Calu3 (cell line): ENCODE measurements at regions not wholly inside any gene's neighbourhood (a gene's known extent, or its start where the extent isn't known, plus 50 kb on each side); places are given as distances from the start of the nearest gene placed in this dataset.

Source experiments
- BruUV-seq: library from RNA; stranded (reverse); fragments of 400-500 nt; replicated peaks from 2 replicates; lab custom pipeline; 2021; lab: Mats Ljungman, UMichigan
- CTCF ChIA-PET: fragments of 300-600 bp; sonication (Branson Sonifier 250); formaldehyde crosslinking; loops from one replicate; lab custom pipeline; 2022; ENCODE audit warnings: antibody characterized with exemption; lab: Charles Lee
- DNase-seq: peaks from one replicate; pipeline ENCODE4 v3.0.0; 2022
- H3K27ac Mint-ChIP-seq: one replicate; pipeline ENCODE4 v1.8.0; 2022; ENCODE audit warnings: mixed read lengths; ENCODE audit not compliant: unreplicated experiment
- H3K27me3 Mint-ChIP-seq: one replicate; pipeline ENCODE4 v1.8.0; 2022; ENCODE audit warnings: mixed read lengths; ENCODE audit not compliant: unreplicated experiment
- H3K36me3 Mint-ChIP-seq: one replicate; pipeline ENCODE4 v1.8.0; 2022; ENCODE audit warnings: mild to moderate bottlenecking, moderate library complexity, mixed read lengths; ENCODE audit not compliant: insufficient read depth, unreplicated experiment
- H3K4me1 Mint-ChIP-seq: one replicate; pipeline ENCODE4 v1.8.0; 2022; ENCODE audit warnings: mild to moderate bottlenecking, low read depth, mixed read lengths; ENCODE audit not compliant: unreplicated experiment
- H3K4me3 Mint-ChIP-seq: one replicate; pipeline ENCODE4 v1.8.0; 2022; ENCODE audit warnings: mild to moderate bottlenecking, low read depth, moderate library complexity, mixed read lengths; ENCODE audit not compliant: unreplicated experiment
- H3K9me3 Mint-ChIP-seq: one replicate; pipeline ENCODE4 v1.8.0; 2022; ENCODE audit warnings: low read depth, mixed read lengths; ENCODE audit not compliant: unreplicated experiment
- intact Hi-C: fragments of 100-400 bp; cut with micrococcal nuclease; formaldehyde crosslinking; loops from one replicate; pipeline ENCODE4 v1.10.0; 2022; ENCODE audit not compliant: unreplicated experiment
- TF ChIP-seq, protein P1 (sequence below): fragments of 200-600 bp; IDR thresholded peaks from one replicate; pipeline ENCODE4 v1.8.0; 2022; ENCODE audit warnings: antibody characterized with exemption; ENCODE audit not compliant: unreplicated experiment

DNA sequence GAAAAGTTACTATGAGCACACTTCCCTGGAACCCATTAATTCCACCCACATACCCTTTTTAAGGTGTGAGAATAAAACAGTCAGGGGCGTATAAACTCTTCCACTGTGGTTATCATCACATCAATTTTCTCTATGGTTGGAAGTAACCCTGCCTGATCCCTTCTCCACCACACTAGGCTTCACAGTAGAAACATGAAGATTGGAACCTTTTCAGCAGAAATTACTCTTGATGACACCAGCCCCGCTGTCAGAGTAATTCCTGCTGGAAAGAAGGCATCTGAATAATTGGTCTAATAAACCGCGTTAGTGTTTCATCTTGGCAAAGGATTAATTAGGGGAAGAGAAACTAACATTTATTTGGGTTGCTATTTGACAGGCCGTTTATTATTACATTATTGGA is 278.4 kb downstream of the MFSD1 start:
- no peak overlapping the region for H3K4me3 Mint-ChIP-seq
- CTCF ChIA-PET = no interaction called here
- H3K4me1 Mint-ChIP-seq = no peaks in the 10 kb centered on the region
- H3K27ac Mint-ChIP-seq = no peak overlapping the region
- DNase-seq = no peak
- no TSS peak for BruUV-seq
- TF ChIP-seq, protein P1, sequence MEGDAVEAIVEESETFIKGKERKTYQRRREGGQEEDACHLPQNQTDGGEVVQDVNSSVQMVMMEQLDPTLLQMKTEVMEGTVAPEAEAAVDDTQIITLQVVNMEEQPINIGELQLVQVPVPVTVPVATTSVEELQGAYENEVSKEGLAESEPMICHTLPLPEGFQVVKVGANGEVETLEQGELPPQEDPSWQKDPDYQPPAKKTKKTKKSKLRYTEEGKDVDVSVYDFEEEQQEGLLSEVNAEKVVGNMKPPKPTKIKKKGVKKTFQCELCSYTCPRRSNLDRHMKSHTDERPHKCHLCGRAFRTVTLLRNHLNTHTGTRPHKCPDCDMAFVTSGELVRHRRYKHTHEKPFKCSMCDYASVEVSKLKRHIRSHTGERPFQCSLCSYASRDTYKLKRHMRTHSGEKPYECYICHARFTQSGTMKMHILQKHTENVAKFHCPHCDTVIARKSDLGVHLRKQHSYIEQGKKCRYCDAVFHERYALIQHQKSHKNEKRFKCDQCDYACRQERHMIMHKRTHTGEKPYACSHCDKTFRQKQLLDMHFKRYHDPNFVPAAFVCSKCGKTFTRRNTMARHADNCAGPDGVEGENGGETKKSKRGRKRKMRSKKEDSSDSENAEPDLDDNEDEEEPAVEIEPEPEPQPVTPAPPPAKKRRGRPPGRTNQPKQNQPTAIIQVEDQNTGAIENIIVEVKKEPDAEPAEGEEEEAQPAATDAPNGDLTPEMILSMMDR = no peak
- H3K27me3 Mint-ChIP-seq = no peaks in the 10 kb centered on the region
- H3K36me3 Mint-ChIP-seq = no peaks in the 10 kb centered on the region
- intact Hi-C loops = no loop called here
- no peaks in the 10 kb centered on the region for H3K9me3 Mint-ChIP-seq

DNA sequence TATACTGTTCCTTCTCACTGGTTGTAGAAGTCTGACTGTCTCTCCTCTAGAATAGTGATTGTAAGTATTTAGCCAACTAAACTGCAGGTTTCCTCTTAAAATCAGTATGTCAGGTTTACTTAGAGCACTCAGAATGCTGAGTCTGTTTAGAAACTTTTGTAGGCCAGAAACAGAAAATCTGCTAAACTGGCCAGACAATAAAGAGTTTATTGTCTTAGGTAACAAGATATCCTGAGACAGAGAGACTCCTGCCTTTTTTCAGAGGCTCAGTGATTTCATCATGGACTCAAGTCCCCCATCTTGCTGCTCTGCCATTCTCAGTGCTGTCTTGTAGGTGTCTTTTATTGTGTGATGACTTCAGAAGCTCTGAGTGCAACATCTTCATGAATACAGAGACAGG is 279.0 kb downstream of the MFSD1 start:
- Mint-ChIP-seq H3K9me3 (no peaks in the 10 kb centered on the region), H3K4me3 (no peak overlapping the region), H3K4me1 (no peaks in the 10 kb centered on the region), H3K27ac (no peak overlapping the region), H3K36me3 (no peaks in the 10 kb centered on the region), H3K27me3 (no peaks in the 10 kb centered on the region)
- TF ChIP-seq, protein P1 = no peak
- intact Hi-C loops = no loop called here
- CTCF ChIA-PET = interaction anchor here (0.7 kb wide), 1 partner anchor 137 kb away, joined by 3 read pairs; no protein-coding TSS in a partner anchor
- DNase-seq = no peak
- no TSS peak for BruUV-seq

DNA sequence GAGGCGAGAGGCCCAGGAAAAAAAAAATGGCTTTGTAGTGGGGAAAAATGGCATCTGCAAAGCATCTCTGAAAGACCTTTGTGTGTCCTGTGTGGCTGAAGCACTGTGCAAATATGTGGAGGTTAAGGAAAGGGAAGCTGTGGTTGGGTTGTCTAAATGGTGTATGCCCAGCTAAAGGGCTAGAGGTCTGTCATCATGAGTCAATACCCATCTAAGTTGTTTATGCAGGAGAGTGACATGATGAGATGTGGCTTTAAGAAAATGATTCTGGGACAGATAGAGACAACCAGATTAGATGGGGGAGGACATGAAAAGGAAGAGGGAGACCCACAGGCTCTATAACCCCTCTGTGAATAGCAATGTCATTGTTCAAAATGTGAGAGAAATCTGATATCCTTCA is 280.7 kb downstream of the MFSD1 start:
- no peaks in the 10 kb centered on the region for H3K36me3 Mint-ChIP-seq
- DNase-seq = no peak
- H3K27ac Mint-ChIP-seq = no peak overlapping the region
- no peaks in the 10 kb centered on the region for H3K27me3 Mint-ChIP-seq
- TF ChIP-seq, protein P1 = no peak
- CTCF ChIA-PET = no interaction called here
- no peaks in the 10 kb centered on the region for H3K4me1 Mint-ChIP-seq
- intact Hi-C loops = no loop called here
- BruUV-seq = no TSS peak
- H3K9me3 Mint-ChIP-seq = no peaks in the 10 kb centered on the region
- H3K4me3 Mint-ChIP-seq = no peak overlapping the region

DNA sequence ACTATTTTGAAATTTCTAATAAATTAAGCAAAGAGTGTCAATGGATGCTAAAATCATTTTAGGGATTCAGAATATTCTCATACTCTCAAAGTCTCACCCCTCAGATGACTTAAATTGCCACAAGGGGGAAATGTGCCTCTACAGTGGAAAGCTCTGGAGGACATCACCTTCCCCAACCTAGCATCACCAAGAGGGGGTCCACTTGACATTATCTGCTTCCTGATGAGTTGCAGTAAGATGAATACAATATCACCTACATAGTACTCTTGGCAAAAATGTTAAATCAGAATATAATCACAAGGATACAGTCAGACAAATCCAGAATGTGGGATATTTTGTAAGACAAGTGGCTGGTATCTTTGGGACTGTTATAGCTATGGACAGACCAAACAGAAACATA is 290.1 kb downstream of the MFSD1 start:
- no peak for DNase-seq
- no peaks in the 10 kb centered on the region for H3K27me3 Mint-ChIP-seq
- CTCF ChIA-PET = interaction anchor here (0.6 to 1.2 kb wide), 6 partner anchors 66 to 161 kb away, joined by 3 to 6 read pairs (median 3); no protein-coding TSS in a partner anchor
- no peak overlapping the region for H3K27ac Mint-ChIP-seq
- TF ChIP-seq, protein P1 = peak; percentile 52
- H3K36me3 Mint-ChIP-seq = no peaks in the 10 kb centered on the region
- intact Hi-C loops = loop anchor here (5.0 to 10.0 kb wide), 2 partner anchors 123 to 160 kb away; no protein-coding TSS in a partner anchor
- H3K4me1 Mint-ChIP-seq = no peaks in the 10 kb centered on the region
- no TSS peak for BruUV-seq
- H3K9me3 Mint-ChIP-seq = peaks cover 3% of the 10 kb centered on the region
- H3K4me3 Mint-ChIP-seq = no peak overlapping the region
